Large intestine (tissue), 3 donors: ENCODE measurements at regions not wholly inside any gene's neighbourhood (a gene's known extent, or its start where the extent isn't known, plus 50 kb on each side); places are given as distances from the start of the nearest gene placed in this dataset.
A peak's percentile ranks its signal among the peaks of the same experiment; 100 is the strongest.
"Not testable (repeated sequence)": the region's sequence is repeated elsewhere in the genome, so short reads cannot be mapped to it uniquely, and the experiment has no call there.

Experiments
- DNase-seq, 2 donors: peaks; one replicate each; pipeline versions ENCODE4 v3.0.0 to v3.0.0-alpha.2; 2013
- H3K27ac ChIP-seq: one replicate; pipeline ENCODE4 v1.5.1; 2013; ENCODE audit warnings: low read length
- H3K27me3 ChIP-seq: 2 replicates; pipeline ENCODE4 v1.6.1; 2013; ENCODE audit warnings: low read length; ENCODE audit not compliant: control insufficient read depth, insufficient read depth
- H3K36me3 ChIP-seq: 2 replicates; pipeline ENCODE4 v1.6.1; 2013; ENCODE audit warnings: low read length; ENCODE audit not compliant: control insufficient read depth, insufficient read depth
- H3K4me1 ChIP-seq: one replicate; pipeline ENCODE4 v1.6.1; 2013; ENCODE audit warnings: low read length; ENCODE audit not compliant: control insufficient read depth, insufficient read depth
- H3K4me3 ChIP-seq: one replicate; pipeline ENCODE4 v1.5.1; 2013; ENCODE audit warnings: low read length
- H3K9me3 ChIP-seq: one replicate; pipeline ENCODE4 v1.6.1; 2013; ENCODE audit warnings: mild to moderate bottlenecking, low read depth, low read length, moderate library complexity; ENCODE audit not compliant: control insufficient read depth
- WGBS: methylation state at CpG from one replicate; pipeline ENCODE4 v1.1.5; 2013; ENCODE audit warnings: low lambda C conversion rate; ENCODE audit not compliant: insufficient coverage; 5-methylcytosine and 5-hydroxymethylcytosine counted together

DNA sequence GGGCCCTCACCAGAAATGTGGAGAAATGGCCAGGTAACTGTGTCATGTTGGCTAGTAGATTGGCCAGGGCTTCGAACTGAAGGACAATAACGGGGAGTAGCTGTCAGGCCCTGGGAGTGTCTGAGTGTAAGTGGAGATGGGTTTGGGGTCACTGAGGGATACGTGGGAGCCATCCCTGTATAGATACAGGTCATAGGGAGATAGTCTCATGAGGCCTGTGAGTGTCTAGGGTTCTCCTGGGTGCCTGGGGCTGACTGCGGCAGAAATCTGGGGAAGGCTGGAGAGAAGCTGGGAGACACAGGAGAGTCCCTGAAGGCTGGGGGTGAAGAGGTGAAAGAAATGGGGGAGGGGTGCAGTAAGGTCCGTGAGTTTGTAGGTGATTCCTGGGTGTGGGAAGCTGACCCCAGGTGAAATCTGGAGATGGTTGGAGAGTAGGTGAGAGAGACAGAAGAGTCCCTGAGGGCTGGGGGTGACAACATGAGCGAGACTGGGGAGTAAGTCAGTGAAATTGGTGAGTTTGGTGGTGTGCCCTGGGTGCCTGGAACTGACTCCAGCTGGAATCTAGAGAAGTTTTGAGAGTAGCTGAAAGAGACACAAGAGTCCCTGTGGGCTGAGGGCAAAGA, 124.6 kb upstream of the ANKRD30BL start:
- H3K27ac ChIP-seq, H3K4me3 ChIP-seq, H3K36me3 ChIP-seq, H3K27me3 ChIP-seq, DNase-seq, H3K9me3 ChIP-seq, H3K4me1 ChIP-seq: not testable (repeated sequence)
- WGBS: no CpG with 5 or more reads among the region's 6 CpGs

DNA sequence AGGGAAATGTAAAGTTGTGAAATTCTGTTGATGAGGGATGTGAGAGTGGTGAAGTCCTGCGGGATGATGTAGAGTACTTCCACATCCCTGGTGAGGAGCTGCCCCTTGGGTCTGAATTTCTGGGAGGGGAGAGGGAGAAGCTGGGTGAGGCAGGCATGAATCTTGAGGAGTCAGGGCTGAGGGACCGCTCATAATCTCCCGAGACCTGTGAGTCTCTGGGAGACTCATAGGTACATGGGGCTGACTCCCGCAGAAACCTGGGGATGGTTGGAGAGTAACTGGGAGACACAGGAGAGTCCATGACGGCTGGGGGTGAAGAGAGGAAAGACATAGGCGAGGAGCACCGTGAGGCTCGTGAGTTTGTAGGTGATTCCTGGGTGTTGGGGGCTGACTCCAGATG, 126.2 kb upstream of the ANKRD30BL start:
- not testable (repeated sequence) for H3K27me3 ChIP-seq, DNase-seq, H3K4me3 ChIP-seq, H3K27ac ChIP-seq, H3K4me1 ChIP-seq, H3K36me3 ChIP-seq, H3K9me3 ChIP-seq
- WGBS: 100% methylated on average over 2 of the region's 8 CpGs

DNA sequence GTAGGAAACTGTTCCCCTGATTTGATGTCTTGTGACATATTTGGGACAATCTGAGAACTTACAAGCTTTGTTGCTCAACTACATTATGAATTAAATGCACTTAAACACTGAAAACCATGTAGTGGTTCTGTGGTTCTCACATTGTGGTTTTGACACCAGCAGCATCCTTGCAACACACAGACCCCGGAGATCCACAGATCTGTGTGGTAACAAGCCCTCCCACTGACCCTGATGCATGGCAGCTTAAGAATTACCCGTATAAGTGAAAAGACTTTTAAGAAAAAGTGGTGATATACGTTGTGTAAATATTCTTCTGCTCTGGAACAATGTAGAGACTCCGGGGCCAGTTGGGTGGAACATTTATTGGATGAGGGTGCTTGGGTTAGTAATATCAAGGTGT, 127.4 kb upstream of the ANKRD30BL start:
- not testable (repeated sequence) for H3K27me3 ChIP-seq, H3K9me3 ChIP-seq, H3K4me3 ChIP-seq, H3K36me3 ChIP-seq, H3K4me1 ChIP-seq, DNase-seq, H3K27ac ChIP-seq
- WGBS: no CpG with 5 or more reads among the region's 4 CpGs

DNA sequence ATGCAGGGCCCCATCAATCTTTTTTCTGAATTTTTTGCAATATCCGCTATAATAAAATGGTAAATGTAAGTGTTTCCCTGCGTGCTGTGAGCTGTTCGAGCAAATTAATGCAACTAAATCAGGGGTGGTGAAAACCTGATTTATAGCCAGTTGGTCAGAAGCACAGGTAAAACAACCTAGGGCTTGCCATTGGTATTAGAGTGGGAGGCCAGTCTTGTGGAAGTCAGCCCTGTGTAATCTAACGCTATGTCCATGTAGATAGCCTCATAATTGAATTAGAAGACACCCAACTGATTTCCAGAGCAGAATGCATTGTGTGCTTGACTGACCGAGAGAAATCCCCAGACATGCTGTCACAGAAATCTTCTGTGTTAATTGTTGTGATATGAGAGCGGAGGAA, 126.8 kb upstream of the GPR39 start:
- not testable (repeated sequence) for H3K9me3 ChIP-seq, H3K27me3 ChIP-seq, H3K27ac ChIP-seq, H3K4me3 ChIP-seq, H3K4me1 ChIP-seq, H3K36me3 ChIP-seq, DNase-seq
- 80% methylated on average over 1 of the region's 6 CpGs for WGBS

DNA sequence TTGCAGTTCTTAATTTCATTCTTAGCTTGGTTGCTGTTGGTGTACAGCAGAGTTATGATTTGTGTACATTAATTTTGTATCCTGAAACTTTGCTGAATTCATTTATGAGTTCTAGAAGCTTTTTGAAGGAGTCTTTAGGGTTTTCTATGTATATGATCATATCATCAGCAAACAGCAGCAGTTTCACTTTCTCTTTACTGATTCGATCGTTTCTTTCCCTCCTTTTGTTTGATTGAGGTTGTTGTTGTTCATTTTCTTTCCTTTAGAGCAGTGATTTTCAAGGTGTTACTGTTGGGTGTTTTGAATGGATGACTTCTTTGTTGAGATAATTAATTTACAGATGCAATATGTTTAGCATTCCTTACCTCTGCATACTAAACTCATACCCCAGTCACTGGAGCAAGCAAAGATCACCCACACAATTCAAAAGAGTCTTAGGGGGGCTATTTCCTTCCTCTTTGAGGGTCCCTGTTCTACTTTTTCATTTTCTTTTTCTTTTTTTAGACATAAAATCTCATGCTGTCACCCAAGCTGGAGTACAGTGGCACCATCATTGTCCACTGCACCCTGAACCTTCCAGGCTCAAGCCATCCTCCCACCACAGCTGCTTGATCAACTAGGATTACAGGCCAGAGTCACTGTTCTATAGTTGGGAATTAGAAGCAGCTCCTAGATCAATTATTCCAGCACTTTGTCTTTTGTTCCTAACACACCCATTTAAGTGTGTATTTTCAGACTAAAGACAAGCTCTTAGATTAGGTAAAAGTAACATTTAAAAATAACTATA, 115.8 kb upstream of the GPR39 start:
- not testable (repeated sequence) for H3K4me3 ChIP-seq, H3K27ac ChIP-seq, DNase-seq, H3K9me3 ChIP-seq, H3K36me3 ChIP-seq, H3K4me1 ChIP-seq, H3K27me3 ChIP-seq
- no CpG with 5 or more reads among the region's 2 CpGs for WGBS

DNA sequence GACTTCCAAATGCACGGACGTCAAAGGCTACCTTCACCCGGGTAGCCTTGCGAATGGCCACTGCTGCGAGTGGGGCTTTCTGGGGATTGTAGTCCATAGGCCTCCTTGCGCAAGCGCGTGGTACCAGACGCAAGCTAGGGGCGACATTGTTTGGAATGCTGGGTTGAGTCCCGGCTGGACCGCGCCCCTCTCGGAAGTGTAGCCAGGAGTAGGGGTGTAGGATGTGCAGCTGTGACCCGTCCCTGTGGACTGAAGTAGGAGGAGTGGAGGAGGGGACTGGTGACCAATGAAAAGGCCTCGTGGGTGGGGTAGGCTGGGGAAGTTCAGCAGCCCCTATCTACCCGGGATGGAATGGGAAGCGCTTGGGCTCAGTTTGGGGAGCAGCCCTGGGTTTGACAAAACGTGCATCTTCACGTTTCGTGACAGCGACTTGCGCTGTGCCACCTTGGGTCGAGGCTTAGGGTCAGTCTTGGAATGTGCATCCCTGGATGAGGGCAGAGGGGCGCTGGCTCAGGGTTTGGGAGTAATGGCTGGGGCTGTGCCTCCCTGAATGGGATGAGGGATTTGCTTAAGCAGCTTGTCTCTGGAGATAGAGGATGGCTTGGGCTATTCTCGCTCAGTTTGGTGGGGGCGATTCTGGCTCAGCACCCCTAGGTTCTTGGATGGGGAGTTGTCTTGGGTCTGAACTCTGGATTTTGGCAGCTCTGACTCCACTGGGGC, 111.8 kb upstream of the GPR39 start:
- not testable (repeated sequence) for H3K27me3 ChIP-seq, H3K27ac ChIP-seq, H3K4me1 ChIP-seq, H3K36me3 ChIP-seq, H3K9me3 ChIP-seq
- H3K4me3 ChIP-seq: peak overlapping the region; percentile 45
- peak; percentile 69 to 73 for DNase-seq
- no CpG with 5 or more reads among the region's 27 CpGs for WGBS

DNA sequence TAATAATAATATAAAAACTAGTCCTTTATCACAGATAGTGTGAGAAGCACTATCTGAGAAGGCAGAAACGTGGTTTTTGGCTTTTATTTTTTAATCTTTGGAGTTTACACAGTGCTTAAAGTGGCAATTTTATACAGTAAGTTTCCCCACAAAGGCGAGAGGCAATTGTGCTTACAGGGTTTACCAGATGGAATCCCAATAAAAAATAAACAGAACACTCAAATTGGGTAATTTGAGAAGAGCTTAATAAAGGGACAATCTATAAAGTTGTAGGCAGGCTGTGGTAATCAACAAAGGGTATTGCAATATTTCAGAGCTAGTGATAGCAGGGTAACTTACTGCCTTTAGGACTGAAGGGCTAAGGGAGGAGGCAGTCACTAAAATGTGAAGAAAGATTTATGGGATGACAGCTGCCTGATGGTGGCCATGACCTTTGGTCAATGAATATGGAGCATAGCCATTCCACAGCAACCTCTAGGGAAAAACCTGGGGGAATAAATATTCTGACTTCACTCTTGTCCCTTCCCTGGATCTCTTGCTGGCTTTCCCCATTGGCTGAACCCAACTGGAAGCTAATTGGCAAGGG, 108.9 kb upstream of the GPR39 start:
- not testable (repeated sequence) for H3K4me3 ChIP-seq, H3K4me1 ChIP-seq, H3K27ac ChIP-seq, H3K36me3 ChIP-seq, DNase-seq, H3K9me3 ChIP-seq, H3K27me3 ChIP-seq
- WGBS: no CpG with 5 or more reads among the region's 2 CpGs

DNA sequence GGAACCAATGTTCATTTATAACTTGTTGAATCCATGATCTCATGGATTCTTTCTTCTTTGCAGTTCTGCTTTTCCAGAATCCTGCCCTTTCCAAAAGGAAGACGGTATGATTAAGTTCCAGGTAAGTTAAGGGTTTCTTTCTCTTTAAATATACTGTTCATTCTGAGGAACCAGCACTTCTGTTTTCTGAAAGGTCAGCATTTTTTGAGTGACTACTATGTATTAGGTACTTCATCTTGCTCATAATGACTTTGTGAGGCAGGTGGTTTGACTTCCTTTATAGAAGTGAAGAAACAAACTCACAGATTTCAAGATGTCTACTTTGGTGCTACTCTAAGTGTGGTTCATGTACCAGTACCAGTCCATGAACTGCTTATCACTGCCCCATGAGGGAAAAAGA, 107.4 kb upstream of the GPR39 start:
- DNase-seq, H3K27me3 ChIP-seq, H3K36me3 ChIP-seq, H3K4me1 ChIP-seq, H3K4me3 ChIP-seq, H3K27ac ChIP-seq, H3K9me3 ChIP-seq: not testable (repeated sequence)
- WGBS: no CpG with 5 or more reads among the region's 1 CpG

DNA sequence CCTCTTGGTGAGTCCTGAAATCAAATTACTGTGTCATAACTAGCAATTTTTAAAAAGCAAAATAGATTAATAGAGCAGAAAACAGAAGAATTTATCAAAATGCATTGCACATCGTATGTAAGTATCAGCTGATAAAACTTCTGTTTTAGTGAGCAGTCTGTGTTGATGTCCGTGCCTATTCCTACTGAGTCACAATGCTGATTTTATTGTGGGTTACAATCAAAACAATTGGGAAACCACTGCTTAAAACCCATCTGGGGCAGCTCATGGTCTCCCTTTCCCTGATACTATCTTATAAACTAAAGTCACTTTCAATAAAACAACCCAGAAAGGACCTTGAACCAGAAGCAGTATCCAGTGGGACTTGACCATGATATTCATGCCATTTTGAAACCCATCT, 101.1 kb upstream of the GPR39 start:
- no CpG with 5 or more reads among the region's 2 CpGs for WGBS
- H3K4me1 ChIP-seq, H3K4me3 ChIP-seq, DNase-seq, H3K27ac ChIP-seq, H3K27me3 ChIP-seq, H3K36me3 ChIP-seq, H3K9me3 ChIP-seq: not testable (repeated sequence)

DNA sequence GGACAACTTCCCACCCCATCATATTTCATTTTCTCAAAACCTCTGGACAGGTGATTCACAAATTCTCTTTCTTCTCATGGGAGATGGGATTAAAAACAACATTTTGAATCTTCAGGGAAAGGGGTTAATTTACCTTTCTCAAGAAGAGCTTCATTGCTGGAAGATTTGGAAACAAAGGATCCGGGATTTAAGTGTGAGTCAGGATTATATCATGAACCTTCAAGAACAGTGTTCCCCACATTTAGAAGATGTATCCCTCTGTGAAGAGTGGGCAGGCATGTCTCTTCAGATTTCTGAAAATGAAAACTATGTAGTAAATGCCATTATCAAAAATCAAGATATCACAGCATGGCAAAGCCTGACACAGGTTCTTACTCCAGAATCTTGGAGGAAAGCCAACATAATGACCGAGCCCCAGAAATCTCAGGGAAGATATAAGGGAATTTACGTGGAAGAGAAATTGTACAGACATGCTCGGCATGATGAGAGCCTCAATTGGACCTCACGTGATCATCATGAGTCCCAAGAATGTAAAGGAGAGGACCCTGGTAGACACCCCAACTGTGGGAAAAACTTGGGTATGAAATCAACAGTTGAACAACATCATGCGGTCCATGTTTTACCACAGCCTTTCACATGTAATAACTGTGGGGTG, 99.5 kb upstream of the GPR39 start:
- 100% methylated on average over 1 of the region's 6 CpGs for WGBS
- not testable (repeated sequence) for DNase-seq, H3K36me3 ChIP-seq, H3K4me1 ChIP-seq, H3K27me3 ChIP-seq, H3K9me3 ChIP-seq, H3K4me3 ChIP-seq, H3K27ac ChIP-seq
